NCI-H345 (cell line): ENCODE measurements at regions not wholly inside any gene's neighbourhood (a gene's known extent, or its start where the extent isn't known, plus 50 kb on each side); places are given as distances from the start of the nearest gene placed in this dataset.
A peak's percentile ranks its signal among the peaks of the same experiment; 100 is the strongest.
"Not testable (repeated sequence)": the region's sequence is repeated elsewhere in the genome, so short reads cannot be mapped to it uniquely, and the experiment has no call there.

Experiments used
- DNase-seq: peaks from one replicate; lab custom pipeline; 2025; lab: John Stamatoyannopoulos, UW

- no peak for DNase-seq
Observed at GRCh38 chr2:173720306-173720705, 244.9 kb downstream of the SP3 start.

GRCh38 chr2:173734797-173735196 lies 230.4 kb downstream of the SP3 start:
- no peak for DNase-seq

- DNase-seq = not testable (repeated sequence)
Observed at GRCh38 chr2:173737954-173738575, 227.1 kb downstream of the SP3 start.

- no peak for DNase-seq
Observed at GRCh38 chr2:173739006-173739405, 226.2 kb downstream of the SP3 start.

- DNase-seq = no peak
Observed at GRCh38 chr2:173740639-173741038, 224.5 kb downstream of the SP3 start.

GRCh38 chr2:173741759-173742158 lies 223.4 kb downstream of the SP3 start:
- DNase-seq = peak; percentile 88

GRCh38 chr2:173747035-173747434 lies 218.1 kb downstream of the SP3 start:
- DNase-seq = no peak

GRCh38 chr2:173749315-173749714 lies 215.9 kb downstream of the SP3 start:
- no peak for DNase-seq

- DNase-seq = peak; percentile 4
Observed at GRCh38 chr2:173750353-173750801, 214.8 kb downstream of the SP3 start.

GRCh38 chr2:173750831-173751230 lies 214.3 kb downstream of the SP3 start:
- no peak for DNase-seq

GRCh38 chr2:173751245-173751975 lies 213.8 kb downstream of the SP3 start:
- no peak for DNase-seq

GRCh38 chr2:173752152-173752551 lies 213.0 kb downstream of the SP3 start:
- no peak for DNase-seq

- DNase-seq = no peak
Observed at GRCh38 chr2:173753441-173753840, 211.7 kb downstream of the SP3 start.

- DNase-seq = no peak
Observed at GRCh38 chr2:173754165-173754564, 211.0 kb downstream of the SP3 start.

- DNase-seq = no peak
Observed at GRCh38 chr2:173754837-173755236, 210.3 kb downstream of the SP3 start.

- DNase-seq = no peak
Observed at GRCh38 chr2:173755798-173756197, 209.4 kb downstream of the SP3 start.

- DNase-seq = no peak
Observed at GRCh38 chr2:173759959-173760358, 205.2 kb downstream of the SP3 start.

- no peak for DNase-seq
Observed at GRCh38 chr2:173760553-173760952, 204.6 kb downstream of the SP3 start.

GRCh38 chr2:173761603-173762119 lies 203.5 kb downstream of the SP3 start:
- DNase-seq = no peak

- no peak for DNase-seq
Observed at GRCh38 chr2:173762221-173762620, 203.0 kb downstream of the SP3 start.

GRCh38 chr2:173762864-173763263 lies 202.3 kb downstream of the SP3 start:
- no peak for DNase-seq

GRCh38 chr2:173763641-173764040 lies 201.5 kb downstream of the SP3 start:
- DNase-seq = no peak

GRCh38 chr2:173764094-173764493 lies 201.1 kb downstream of the SP3 start:
- DNase-seq = no peak
